Astrocyte of the cerebellum (primary cell): ENCODE measurements at regions not wholly inside any gene's neighbourhood (a gene's known extent, or its start where the extent isn't known, plus 50 kb on each side); places are given as distances from the start of the nearest gene placed in this dataset.

ENCODE experiments used
- DNase-seq: peaks from one replicate; pipeline ENCODE4 v3.0.0-alpha.2; 2011; ENCODE audit warnings: low read depth
- H3K4me3 ChIP-seq: 2 replicates; pipeline ENCODE4 v1.5.1; 2011; ENCODE audit warnings: mild to moderate bottlenecking, low read depth, low read length, moderate library complexity
- CTCF ChIP-seq: IDR thresholded peaks from 2 replicates; pipeline ENCODE4 v1.5.1; 2012; ENCODE audit warnings: low read length, low read depth, moderate library complexity, mild to moderate bottlenecking; ENCODE audit errors: missing control alignments
- in situ Hi-C: cut with HindIII; loops from 2 replicates; pipeline ENCODE4 v1.10.0; 2017; ENCODE audit warnings: low sequenced_read_pairs

- no peak for TF ChIP-seq CTCF
- H3K4me3 ChIP-seq: no peak overlapping the region
- DNase-seq: no peak
- in situ Hi-C loops: no loop called here
These were observed 299.4 kb downstream of the LPIN1 start for GRCh38 chr2:12045864-12046291.

GRCh38 chr2:12046641-12047040 is 300.2 kb downstream of the LPIN1 start:
- in situ Hi-C loops: no loop called here

GRCh38 chr2:12047761-12048160 is 301.3 kb downstream of the LPIN1 start:
- no peak for TF ChIP-seq CTCF
- in situ Hi-C loops: no loop called here
- no peak overlapping the region for H3K4me3 ChIP-seq

More at GRCh38 chr2:12046641-12047040, 300.2 kb downstream of the LPIN1 start:
- TF ChIP-seq CTCF: no peak
- no peak overlapping the region for H3K4me3 ChIP-seq
- no peak for DNase-seq

GRCh38 chr2:12048550-12048949 is 302.1 kb downstream of the LPIN1 start:
- no peak overlapping the region for H3K4me3 ChIP-seq
- no peak for TF ChIP-seq CTCF
- DNase-seq: no peak
- in situ Hi-C loops: no loop called here

More at GRCh38 chr2:12047761-12048160, 301.3 kb downstream of the LPIN1 start:
- no peak for DNase-seq

GRCh38 chr2:12050396-12050795 is 304.0 kb downstream of the LPIN1 start:
- no peak for TF ChIP-seq CTCF
- H3K4me3 ChIP-seq: no peak overlapping the region
- in situ Hi-C loops: no loop called here
- DNase-seq: no peak

- H3K4me3 ChIP-seq: no peak overlapping the region
- no peak for TF ChIP-seq CTCF
- DNase-seq: no peak
- in situ Hi-C loops: no loop called here
These were observed 305.4 kb downstream of the LPIN1 start for GRCh38 chr2:12051831-12052230.

- DNase-seq: no peak
- no peak overlapping the region for H3K4me3 ChIP-seq
- TF ChIP-seq CTCF: no peak
- in situ Hi-C loops: no loop called here
These were observed 306.4 kb downstream of the LPIN1 start for GRCh38 chr2:12052796-12053195.
